ENCODE measurements at regions not wholly inside any gene's neighbourhood (a gene's known extent, or its start where the extent isn't known, plus 50 kb on each side); places are given as distances from the start of the nearest gene placed in this dataset.

- no peak overlapping the region for H3K4me3 ChIP-seq (replicated peaks in 1 of 2; ENCODE audit: low read depth in 2 of 2, low read length in 2 of 2)
- no peak for DNase-seq (ENCODE audit: low read depth in 2 of 2)
- TF ChIP-seq CTCF (IDR thresholded peaks at IDR 0.05; ENCODE audit: low read depth, low read length): no peak
These were observed 500.6 kb upstream of the MCTP2 start for GRCh38 chr15:93730724-93731123.

- no peak for DNase-seq (ENCODE audit: low read depth in 2 of 2)
- H3K4me3 ChIP-seq (replicated peaks in 1 of 2; ENCODE audit: low read depth in 2 of 2, low read length in 2 of 2): no peak overlapping the region
- no peak for TF ChIP-seq CTCF (IDR thresholded peaks at IDR 0.05; ENCODE audit: low read depth, low read length)
These were observed 509.2 kb upstream of the MCTP2 start for GRCh38 chr15:93722165-93722564.

- no peak for TF ChIP-seq CTCF (IDR thresholded peaks at IDR 0.05; ENCODE audit: low read depth, low read length)
- H3K4me3 ChIP-seq (replicated peaks in 1 of 2; ENCODE audit: low read depth in 2 of 2, low read length in 2 of 2): no peak overlapping the region
- DNase-seq (ENCODE audit: low read depth in 2 of 2): no peak
These were observed 510.8 kb upstream of the MCTP2 start for GRCh38 chr15:93720607-93721006.

- DNase-seq (ENCODE audit: low read depth in 2 of 2): no peak
- no peak for TF ChIP-seq CTCF (IDR thresholded peaks at IDR 0.05; ENCODE audit: low read depth, low read length)
- no peak overlapping the region for H3K4me3 ChIP-seq (replicated peaks in 1 of 2; ENCODE audit: low read depth in 2 of 2, low read length in 2 of 2)
These were observed 511.4 kb upstream of the MCTP2 start for GRCh38 chr15:93719921-93720351.

- no peak for DNase-seq (ENCODE audit: low read depth in 2 of 2)
- no peak for TF ChIP-seq CTCF (IDR thresholded peaks at IDR 0.05; ENCODE audit: low read depth, low read length)
- H3K4me3 ChIP-seq (replicated peaks in 1 of 2; ENCODE audit: low read depth in 2 of 2, low read length in 2 of 2): no peak overlapping the region
These were observed 514.6 kb upstream of the MCTP2 start for GRCh38 chr15:93716615-93717231.

GRCh38 chr15:93709708-93710107, 521.7 kb upstream of the MCTP2 start:
- no peak for DNase-seq (ENCODE audit: low read depth in 2 of 2)
- H3K4me3 ChIP-seq (replicated peaks in 1 of 2; ENCODE audit: low read depth in 2 of 2, low read length in 2 of 2): no peak overlapping the region
- TF ChIP-seq CTCF (IDR thresholded peaks at IDR 0.05; ENCODE audit: low read depth, low read length): no peak

Data from cardiac fibroblast (primary cell).